Embryonic facial prominence (tissue), 1 donor: ENCODE measurements at regions not wholly inside any gene's neighbourhood (a gene's known extent, or its start where the extent isn't known, plus 50 kb on each side); places are given as distances from the start of the nearest gene placed in this dataset.

Experiments used
- DNase-seq: peaks from one replicate; pipeline ENCODE4 v3.0.0-alpha.2; 2016; ENCODE audit errors: extremely low spot score

DNA sequence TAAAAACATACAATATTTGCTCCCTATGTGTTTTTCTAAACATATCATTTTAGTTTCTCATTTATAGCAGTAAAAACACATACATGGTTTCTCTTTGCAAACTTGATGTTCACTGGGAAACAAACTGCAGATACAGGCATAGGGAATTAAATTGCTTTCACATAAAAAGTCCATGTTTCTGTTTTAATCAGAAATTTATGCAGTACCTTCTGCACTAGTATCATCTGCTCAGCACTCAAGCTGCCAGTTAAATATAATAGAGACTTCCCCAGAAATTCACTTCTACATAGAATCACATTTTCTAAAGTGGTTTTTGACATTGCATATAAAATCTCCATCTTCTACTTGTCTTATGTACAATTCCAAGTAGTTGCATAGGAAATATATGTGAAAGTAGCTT lies 1107.3 kb upstream of the NRXN1 start:
- no peak for DNase-seq

DNA sequence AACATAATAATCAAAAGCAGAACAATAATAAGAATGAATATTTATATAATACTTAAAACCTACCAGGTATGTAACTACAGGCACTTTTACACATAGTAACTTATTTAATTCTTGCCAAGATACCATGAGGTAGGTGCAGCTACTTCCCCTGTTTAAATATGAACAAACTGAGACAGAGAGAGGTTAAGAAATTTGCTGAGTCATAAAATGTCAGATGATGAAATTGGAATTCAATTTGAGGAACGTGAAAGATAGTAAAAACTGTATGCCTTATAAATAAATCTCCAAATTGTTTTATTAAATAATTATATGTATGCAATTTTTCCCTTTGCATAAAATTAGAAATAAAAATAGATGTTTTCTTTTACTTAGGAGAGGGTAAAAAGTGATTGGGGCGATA lies 1103.3 kb upstream of the NRXN1 start:
- DNase-seq, result no peak

GRCh38 chr2:52128081-52128480 lies 1096.1 kb upstream of the NRXN1 start:
- DNase-seq, result no peak

DNA sequence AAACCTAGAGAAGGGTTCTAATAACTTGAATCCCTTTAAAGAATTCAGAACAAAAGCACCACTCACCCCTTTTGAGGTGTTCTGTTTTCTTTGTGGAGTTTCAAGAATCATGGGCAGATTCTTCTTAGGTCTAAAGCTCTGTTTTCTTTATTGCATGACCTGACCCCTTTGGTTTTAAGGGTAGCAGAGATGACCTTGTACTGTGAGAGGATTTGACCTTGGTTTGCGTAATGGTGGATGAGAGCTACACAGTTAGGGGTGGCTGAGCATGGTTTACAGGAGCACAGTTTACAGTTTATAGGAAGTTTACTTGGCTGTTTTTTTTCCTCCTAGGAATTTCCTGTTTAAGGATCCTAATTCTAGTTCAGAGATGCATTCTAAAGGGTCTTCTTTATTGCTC lies 1095.6 kb upstream of the NRXN1 start:
- DNase-seq, result no peak

DNA sequence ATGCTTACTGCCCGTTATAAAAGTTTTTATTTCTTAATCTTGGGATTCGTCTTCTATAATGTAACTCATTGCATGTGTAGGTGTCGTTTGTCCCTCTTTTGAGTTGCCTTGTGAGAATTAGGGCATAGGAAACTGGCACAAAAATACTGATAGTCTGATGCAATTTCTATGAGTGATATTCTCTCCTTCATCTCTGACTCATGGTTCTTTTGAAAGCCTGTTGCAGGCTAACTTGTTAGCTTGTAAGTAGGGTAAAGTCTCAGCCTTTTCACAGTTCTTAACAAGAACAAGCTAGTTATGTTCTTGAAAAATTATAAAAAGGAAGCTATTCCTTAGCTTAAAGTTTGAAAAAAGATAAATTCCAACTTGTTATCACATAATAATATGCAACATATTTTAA lies 1085.4 kb upstream of the NRXN1 start:
- no peak for DNase-seq

DNA sequence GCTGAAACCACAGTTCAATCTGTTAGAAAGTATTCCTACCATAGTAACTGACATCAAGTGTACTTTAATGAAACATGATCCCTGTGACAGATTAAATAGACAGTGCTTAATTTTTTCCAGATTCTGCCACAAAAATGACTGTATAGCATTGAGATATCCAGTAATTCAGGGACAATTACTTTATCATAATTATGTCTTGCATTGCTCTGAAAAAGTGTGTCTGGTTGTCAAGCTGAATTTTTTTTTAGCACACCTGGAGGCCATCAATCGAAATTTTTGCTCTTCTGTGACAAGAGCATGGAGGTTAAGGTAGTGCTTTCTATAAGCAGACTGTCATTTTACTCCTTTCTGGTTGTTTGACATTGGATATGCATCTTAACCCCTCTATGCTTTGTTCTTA lies 1083.8 kb upstream of the NRXN1 start:
- no peak for DNase-seq

GRCh38 chr2:52113338-52113737 lies 1081.4 kb upstream of the NRXN1 start:
- no peak for DNase-seq

GRCh38 chr2:52112141-52112540 lies 1080.2 kb upstream of the NRXN1 start:
- DNase-seq, result no peak

DNA sequence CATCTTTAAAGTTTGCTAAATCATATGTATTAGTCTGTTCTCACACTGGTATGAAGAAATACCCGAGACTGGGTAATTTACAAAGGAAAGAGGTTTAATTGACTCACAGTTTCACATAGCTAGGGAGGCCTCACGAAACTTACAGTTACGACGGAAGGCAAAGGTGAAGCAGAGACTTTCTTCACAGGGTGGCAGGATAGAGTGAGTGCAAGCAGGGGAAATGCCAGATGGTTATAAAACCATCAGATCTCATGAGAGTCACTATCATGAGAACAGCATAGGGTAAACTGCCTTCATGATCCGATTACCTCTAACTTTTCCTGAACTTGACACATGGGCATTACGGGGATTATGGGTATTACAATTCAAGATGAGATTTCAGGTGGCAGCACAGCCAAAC lies 1075.2 kb upstream of the NRXN1 start:
- DNase-seq, result no peak

DNA sequence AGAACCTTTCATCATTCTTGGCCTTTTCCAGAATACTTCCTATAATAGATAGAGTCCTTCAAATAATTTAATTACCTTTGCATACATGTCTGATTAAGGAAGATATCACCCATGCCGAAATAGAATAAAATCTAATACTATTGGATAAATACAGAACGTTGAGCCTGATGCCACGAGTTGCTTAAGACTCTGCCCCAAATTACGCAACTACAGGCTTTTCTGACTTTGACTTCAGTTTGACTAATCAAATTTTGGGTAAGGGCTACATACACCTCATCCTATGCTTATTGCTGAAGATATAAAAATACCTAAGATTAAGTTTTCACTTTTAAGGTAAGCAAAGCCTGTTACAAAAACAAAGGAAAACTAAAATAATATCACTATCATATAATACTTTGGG lies 1065.1 kb upstream of the NRXN1 start:
- DNase-seq, result no peak

DNA sequence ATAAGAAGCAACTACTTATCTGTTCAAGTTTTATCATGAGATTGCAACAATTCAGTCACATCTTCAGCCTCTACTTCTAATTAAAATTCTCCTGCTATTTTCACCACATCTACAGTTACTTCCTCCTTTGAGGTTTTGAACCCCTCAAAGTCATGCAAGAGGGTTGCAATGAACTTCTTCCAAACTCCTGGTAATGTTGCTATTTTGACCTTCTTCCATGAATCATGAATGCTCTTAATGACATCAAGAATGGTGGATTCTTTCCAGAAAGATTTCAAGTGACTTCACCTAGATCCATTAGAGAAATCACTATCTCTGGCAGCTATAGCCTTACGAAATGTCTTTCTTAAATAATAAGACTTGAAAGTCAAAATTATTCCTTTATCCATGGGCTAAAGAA lies 1052.8 kb upstream of the NRXN1 start:
- no peak for DNase-seq

DNA sequence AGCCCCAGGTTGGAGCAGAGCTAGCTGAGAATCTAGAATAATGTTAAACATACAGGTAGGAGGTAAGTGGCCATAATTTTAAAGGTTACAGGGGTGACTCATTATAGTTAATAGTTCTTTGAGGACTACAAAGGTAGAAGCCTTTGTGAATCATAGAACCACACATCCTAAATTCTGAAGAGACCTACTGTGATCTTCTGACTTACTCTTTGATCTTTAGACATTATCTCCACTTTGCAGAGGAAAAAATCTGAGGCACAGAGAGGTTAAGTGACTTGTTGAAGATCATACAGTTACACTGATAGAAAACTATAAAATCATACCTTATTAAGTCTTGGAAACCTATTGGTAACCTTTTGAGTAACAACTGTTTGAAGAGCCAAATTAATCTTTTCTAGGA lies 1051.3 kb upstream of the NRXN1 start:
- DNase-seq, result no peak

GRCh38 chr2:52082646-52083045 lies 1050.7 kb upstream of the NRXN1 start:
- DNase-seq, result no peak

GRCh38 chr2:52079602-52080001 lies 1047.7 kb upstream of the NRXN1 start:
- DNase-seq, result no peak

GRCh38 chr2:52077159-52077558 lies 1045.2 kb upstream of the NRXN1 start:
- DNase-seq, result no peak

DNA sequence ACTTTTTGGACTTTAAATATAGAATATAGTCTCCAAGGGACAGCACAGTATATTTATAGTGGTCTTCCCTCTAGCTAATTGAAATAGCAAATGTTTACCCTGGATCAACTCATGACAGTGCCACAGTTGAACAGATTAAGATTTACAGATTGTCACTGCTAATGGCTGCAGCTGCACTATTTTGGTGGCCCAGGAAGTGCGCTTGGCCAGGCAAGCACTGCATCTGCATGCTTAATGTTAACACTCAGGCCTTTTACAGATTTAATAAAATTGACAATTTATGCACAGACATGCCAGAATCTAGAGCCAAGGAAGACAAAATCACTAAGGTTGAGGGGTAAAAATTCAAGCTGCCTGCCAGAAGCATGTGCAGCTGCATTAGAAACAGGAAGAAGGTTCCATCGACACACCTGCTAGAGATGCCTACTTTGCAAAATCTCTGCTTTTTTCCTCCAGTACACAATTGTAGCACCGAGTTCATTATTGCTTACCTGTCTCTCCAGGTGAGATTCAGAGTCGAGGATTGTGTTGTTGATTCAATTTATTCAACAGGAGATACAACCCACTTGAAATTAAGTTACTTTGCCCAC lies 1042.3 kb upstream of the NRXN1 start:
- no peak for DNase-seq

DNA sequence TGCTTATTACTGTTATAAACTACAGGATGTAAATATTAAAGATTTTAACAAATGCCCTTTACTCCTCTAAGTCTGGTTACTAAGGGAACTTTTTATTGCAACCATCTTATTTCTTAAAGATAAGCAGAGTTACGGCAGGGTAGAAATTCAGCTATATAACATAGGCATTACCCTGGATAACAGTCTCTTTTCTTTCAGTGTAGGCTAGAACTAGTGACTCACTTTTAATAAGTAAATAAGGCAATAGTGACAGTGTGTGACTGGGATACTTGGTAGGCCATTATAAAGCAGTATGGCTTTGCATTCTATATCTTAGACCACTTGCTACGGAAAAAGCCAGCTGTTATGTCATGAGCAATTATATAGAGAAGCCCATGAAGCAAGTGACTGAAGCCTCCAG lies 1041.0 kb upstream of the NRXN1 start:
- DNase-seq, result no peak

GRCh38 chr2:52070665-52071064 lies 1038.7 kb upstream of the NRXN1 start:
- DNase-seq, result no peak

DNA sequence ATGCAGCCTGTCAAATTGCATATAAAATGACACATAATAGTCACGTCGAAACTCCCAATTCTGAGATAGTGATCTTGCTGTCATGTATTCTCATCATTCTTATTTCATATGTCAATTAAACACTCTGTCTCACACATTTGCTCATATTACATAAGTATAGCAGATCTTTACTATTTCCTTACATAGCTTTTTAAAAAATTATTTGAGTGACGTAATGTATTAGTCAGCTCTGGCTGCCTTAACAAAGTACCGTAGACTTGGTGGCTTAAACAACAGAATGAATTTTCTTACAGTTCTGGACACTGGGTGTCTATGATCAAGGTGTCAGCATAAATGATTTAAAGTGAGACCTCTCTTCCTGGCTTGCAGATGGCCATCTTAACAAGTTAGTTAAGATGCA lies 1032.3 kb upstream of the NRXN1 start:
- DNase-seq, result no peak

GRCh38 chr2:52054824-52055223 lies 1022.9 kb upstream of the NRXN1 start:
- DNase-seq, result no peak

DNA sequence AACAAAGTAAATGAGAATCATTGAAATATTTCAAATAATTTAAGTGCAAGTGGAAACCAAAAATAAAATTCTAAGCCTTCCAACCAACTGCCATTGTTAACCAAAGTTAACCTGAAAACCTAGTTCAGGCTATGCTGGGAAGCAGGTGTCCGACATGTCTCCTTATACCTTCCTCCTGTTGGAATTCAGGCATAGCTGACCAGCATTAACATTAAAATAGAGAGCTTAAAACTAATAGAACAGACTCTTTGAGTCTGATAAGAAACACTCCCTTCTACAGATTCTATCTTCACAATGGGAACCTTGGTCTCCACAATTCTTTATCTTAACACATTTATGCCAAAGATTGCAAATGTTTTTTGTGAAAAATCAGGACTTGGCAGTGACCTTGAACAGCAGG lies 1004.9 kb upstream of the NRXN1 start:
- DNase-seq, result no peak

GRCh38 chr2:52036024-52036423 lies 1004.1 kb upstream of the NRXN1 start:
- no peak for DNase-seq

DNA sequence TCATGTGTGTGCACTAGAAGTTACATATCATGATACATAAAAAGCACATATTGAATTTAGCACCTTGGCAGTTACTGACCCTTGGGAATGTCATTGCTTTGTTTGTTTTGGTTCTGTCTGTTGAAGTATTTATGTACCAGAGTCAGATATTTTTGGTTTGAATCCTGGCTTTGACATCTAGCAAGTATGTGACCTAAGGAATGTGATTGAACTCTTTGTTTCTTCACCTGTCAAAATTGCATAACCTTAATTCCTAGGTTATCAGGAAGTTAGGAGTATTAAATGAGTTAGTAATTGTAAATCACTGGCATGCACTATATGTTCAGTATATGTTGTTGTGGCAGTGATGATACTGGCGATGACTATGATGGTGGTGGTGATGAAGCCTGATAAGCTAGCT lies 1003.5 kb upstream of the NRXN1 start:
- no peak for DNase-seq

DNA sequence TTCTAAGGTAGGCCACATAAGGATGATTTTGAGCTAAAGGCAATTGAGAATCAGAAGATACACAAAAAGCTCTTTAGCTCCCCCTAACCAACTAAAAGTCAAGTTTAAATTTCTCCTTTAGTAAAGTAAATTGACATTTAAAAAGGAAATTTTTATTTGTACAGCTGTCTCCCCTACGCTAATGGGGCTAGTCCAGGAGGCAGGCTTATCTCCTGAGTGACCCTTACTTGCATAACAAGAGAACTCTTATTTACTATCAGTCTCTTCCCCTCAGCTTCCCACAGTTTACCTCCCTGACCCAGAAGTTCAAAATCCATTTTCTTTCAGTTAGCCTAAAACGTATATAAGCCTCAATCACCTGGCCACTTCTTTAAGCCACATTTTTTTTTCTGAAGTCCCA lies 1002.8 kb upstream of the NRXN1 start:
- DNase-seq, result no peak

- DNase-seq, result no peak
Measured at GRCh38 chr2:52022006-52022405, 990.1 kb upstream of the NRXN1 start.
